Thoracic aorta (tissue), 2 donors: ENCODE measurements at regions not wholly inside any gene's neighbourhood (a gene's known extent, or its start where the extent isn't known, plus 50 kb on each side); places are given as distances from the start of the nearest gene placed in this dataset.

Experiments used
- ATAC-seq: fragments of 150-250 bp; one replicate; pipeline ENCODE4 v1.8.0; 2017; ENCODE audit warnings: low read depth; ENCODE audit not compliant: insufficient number of reproducible peaks, low FRiP score
- DNase-seq: peaks from one replicate; pipeline ENCODE4 v3.0.0-alpha.2; 2020; ENCODE audit warnings: low spot score
- H3K27ac ChIP-seq, 2 donors: fragments of 200-600 bp; sonication (generic); 1 replicate in 1 of 2; 2 replicates in 1 of 2; pipeline ENCODE4 v1.5.1; 2016; ENCODE audit warnings: mild to moderate bottlenecking in 2 of 2, moderate library complexity in 2 of 2
- H3K27me3 ChIP-seq: fragments of 200-600 bp; sonication (generic); replicated peaks from 2 replicates; pipeline ENCODE4 v1.6.0; 2016; ENCODE audit warnings: mild to moderate bottlenecking; ENCODE audit not compliant: insufficient read depth
- H3K36me3 ChIP-seq: fragments of 200-600 bp; sonication (generic); one replicate; pipeline ENCODE4 v1.5.1; 2016
- H3K4me1 ChIP-seq, 2 donors: fragments of 200-600 bp; sonication (generic); 1 replicate in 1 of 2; 2 replicates in 1 of 2; pipeline versions ENCODE4 v1.5.1 to v1.6.0; 2016; ENCODE audit warnings: low read depth in 2 of 2, mild to moderate bottlenecking in 1 of 2; ENCODE audit not compliant: control insufficient read depth in 1 of 2
- H3K4me3 ChIP-seq: fragments of 200-600 bp; sonication (generic); 2 replicates; pipeline ENCODE4 v1.5.1; 2016; ENCODE audit warnings: mild to moderate bottlenecking
- H3K9me3 ChIP-seq: fragments of 200-600 bp; sonication (generic); 2 replicates; pipeline ENCODE4 v1.5.1; 2016
- CTCF ChIP-seq: fragments of 200-600 bp; sonication (generic); IDR thresholded peaks from one replicate; pipeline ENCODE4 v1.5.1; 2019; ENCODE audit warnings: antibody characterized with exemption

GRCh38 chr11:134765565-134765964 is 353.5 kb upstream of the B3GAT1 start:
- no peak overlapping the region for H3K4me3 ChIP-seq
- no peak overlapping the region for H3K27ac ChIP-seq
- H3K9me3 ChIP-seq, result peaks cover 8% of the 10 kb centered on the region
- H3K27me3 ChIP-seq, result no peaks in the 10 kb centered on the region
- no peak for TF ChIP-seq CTCF
- ATAC-seq, result no peak
- no peaks in the 10 kb centered on the region for H3K4me1 ChIP-seq
- no peaks in the 10 kb centered on the region for H3K36me3 ChIP-seq
- no peak for DNase-seq

- H3K27me3 ChIP-seq, result no peaks in the 10 kb centered on the region
- H3K4me3 ChIP-seq, result no peak overlapping the region
- no peak for TF ChIP-seq CTCF
- H3K9me3 ChIP-seq, result peaks cover 8% of the 10 kb centered on the region
- ATAC-seq, result no peak
- H3K36me3 ChIP-seq, result no peaks in the 10 kb centered on the region
- H3K4me1 ChIP-seq, result no peaks in the 10 kb centered on the region
- no peak overlapping the region for H3K27ac ChIP-seq
- no peak for DNase-seq
Measured at GRCh38 chr11:134764966-134765365, 352.9 kb upstream of the B3GAT1 start.

GRCh38 chr11:134764367-134764766 is 352.3 kb upstream of the B3GAT1 start:
- peaks cover 8% of the 10 kb centered on the region for H3K9me3 ChIP-seq
- no peaks in the 10 kb centered on the region for H3K4me1 ChIP-seq
- no peak overlapping the region for H3K27ac ChIP-seq
- no peak for TF ChIP-seq CTCF
- no peak overlapping the region for H3K4me3 ChIP-seq
- ATAC-seq, result no peak
- H3K27me3 ChIP-seq, result no peaks in the 10 kb centered on the region
- DNase-seq, result no peak
- H3K36me3 ChIP-seq, result no peaks in the 10 kb centered on the region

GRCh38 chr11:134763030-134763388 is 351.0 kb upstream of the B3GAT1 start:
- no peaks in the 10 kb centered on the region for H3K36me3 ChIP-seq
- DNase-seq (no peak), ATAC-seq (no peak)
- H3K4me1 ChIP-seq, result no peaks in the 10 kb centered on the region
- H3K4me3 ChIP-seq, result no peak overlapping the region
- H3K9me3 ChIP-seq, result peaks cover 2% of the 10 kb centered on the region
- no peak for TF ChIP-seq CTCF
- no peaks in the 10 kb centered on the region for H3K27me3 ChIP-seq
- no peak overlapping the region for H3K27ac ChIP-seq

GRCh38 chr11:134762248-134763029 is 350.4 kb upstream of the B3GAT1 start:
- no peaks in the 10 kb centered on the region for H3K4me1 ChIP-seq
- ATAC-seq, result no peak
- no peaks in the 10 kb centered on the region for H3K27me3 ChIP-seq
- no peak for DNase-seq
- H3K36me3 ChIP-seq, result no peaks in the 10 kb centered on the region
- no peak overlapping the region for H3K27ac ChIP-seq
- no peak for TF ChIP-seq CTCF
- no peaks in the 10 kb centered on the region for H3K9me3 ChIP-seq
- no peak overlapping the region for H3K4me3 ChIP-seq
